Ascending aorta (tissue), 2 donors: ENCODE measurements at regions not wholly inside any gene's neighbourhood (a gene's known extent, or its start where the extent isn't known, plus 50 kb on each side); places are given as distances from the start of the nearest gene placed in this dataset.

Experiments
- DNase-seq, 2 donors: peaks; one replicate each; pipeline ENCODE4 v3.0.0-alpha.2; 2019; ENCODE audit warnings: low spot score in 2 of 2
- H3K27ac ChIP-seq, 2 donors: fragments of 200-600 bp; sonication (generic); one replicate each; pipeline ENCODE4 v1.5.1; 2016 to 2017; ENCODE audit warnings: mild to moderate bottlenecking in 1 of 2
- H3K27me3 ChIP-seq: fragments of 200-600 bp; sonication (generic); one replicate; pipeline ENCODE4 v1.5.1; 2017
- H3K36me3 ChIP-seq, 2 donors: fragments of 200-600 bp; sonication (generic); one replicate each; pipeline ENCODE4 v1.5.1; 2016
- H3K4me1 ChIP-seq, 2 donors: fragments of 200-600 bp; sonication (generic); one replicate each; pipeline ENCODE4 v1.5.1; 2016 to 2017; ENCODE audit warnings: mild to moderate bottlenecking in 1 of 2
- H3K4me3 ChIP-seq, 2 donors: fragments of 200-600 bp; sonication (generic); one replicate each; pipeline ENCODE4 v1.5.1; 2016 to 2017; ENCODE audit warnings: mild to moderate bottlenecking in 1 of 2
- H3K9me3 ChIP-seq, 2 donors: fragments of 200-600 bp; sonication (generic); one replicate each; pipeline ENCODE4 v1.5.1; 2016
- CTCF ChIP-seq, 3 experiments: fragments of 200-600 bp in 2 of 3; fragments of 450-650 bp in 1 of 3; sonication (generic) in 2 of 3; IDR thresholded peaks; one replicate each; pipeline ENCODE4 v1.5.1; 2016 to 2019; ENCODE audit warnings: antibody characterized with exemption in 3 of 3, mild to moderate bottlenecking in 1 of 3, moderate library complexity in 1 of 3
- intact Hi-C: fragments of 100-400 bp; cut with DNase I; formaldehyde crosslinking; loops from one replicate; pipeline ENCODE4 v1.15.1; 2023

DNA sequence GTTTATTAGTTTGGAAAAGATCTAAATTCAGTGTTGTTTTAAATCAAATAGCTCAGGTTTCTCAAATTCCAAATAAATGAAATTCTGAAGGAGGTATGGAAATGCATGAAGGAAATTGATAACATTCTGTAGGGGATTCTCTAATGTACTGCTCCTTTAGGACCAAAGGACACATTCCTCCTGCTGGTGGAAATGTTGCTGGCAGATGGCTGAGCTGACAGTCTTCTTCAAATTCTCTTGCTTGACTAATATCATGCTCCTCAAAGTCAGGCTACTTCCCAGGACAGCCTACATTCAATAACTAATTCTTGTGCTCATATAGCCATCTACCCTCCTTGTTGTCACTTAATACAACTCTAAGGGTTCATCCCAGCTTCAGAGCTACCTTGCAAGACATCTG is 1118.5 kb downstream of the PCDH9 start:
- Histone ChIP-seq H3K36me3 (no peaks in the 10 kb centered on the region), H3K9me3 (no peaks in the 10 kb centered on the region), H3K4me3 (no peak overlapping the region), H3K4me1 (no peaks in the 10 kb centered on the region), H3K27me3 (no peaks in the 10 kb centered on the region), H3K27ac (no peak overlapping the region)
- no peak for TF ChIP-seq CTCF (IDR thresholded peaks at IDR 0.05)
- no peak for DNase-seq
- intact Hi-C loops: no loop called here

DNA sequence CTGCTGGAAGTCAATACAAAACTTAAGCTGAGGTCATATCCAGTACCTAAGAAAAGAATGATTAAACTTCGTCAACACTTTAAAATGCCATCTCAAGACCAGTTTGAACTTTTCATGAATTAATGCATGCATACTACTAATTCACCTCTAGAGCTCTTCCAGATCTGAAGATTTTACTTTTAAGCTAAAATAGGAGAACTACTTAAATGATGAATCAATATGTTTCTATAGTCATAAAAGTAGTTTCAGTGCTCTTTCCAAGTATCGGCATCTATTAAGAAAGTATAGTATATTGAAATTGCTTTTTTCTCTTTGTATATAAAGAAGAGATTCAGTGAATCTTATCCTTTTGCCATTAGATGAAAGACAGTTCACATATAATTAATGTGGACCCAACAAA is 1123.9 kb downstream of the PCDH9 start:
- H3K36me3 ChIP-seq: no peaks in the 10 kb centered on the region
- no peak for TF ChIP-seq CTCF (IDR thresholded peaks at IDR 0.05)
- intact Hi-C loops: no loop called here
- H3K9me3 ChIP-seq: no peaks in the 10 kb centered on the region
- no peaks in the 10 kb centered on the region for H3K4me1 ChIP-seq
- H3K27ac ChIP-seq: no peak overlapping the region
- no peak for DNase-seq
- no peaks in the 10 kb centered on the region for H3K27me3 ChIP-seq
- no peak overlapping the region for H3K4me3 ChIP-seq

DNA sequence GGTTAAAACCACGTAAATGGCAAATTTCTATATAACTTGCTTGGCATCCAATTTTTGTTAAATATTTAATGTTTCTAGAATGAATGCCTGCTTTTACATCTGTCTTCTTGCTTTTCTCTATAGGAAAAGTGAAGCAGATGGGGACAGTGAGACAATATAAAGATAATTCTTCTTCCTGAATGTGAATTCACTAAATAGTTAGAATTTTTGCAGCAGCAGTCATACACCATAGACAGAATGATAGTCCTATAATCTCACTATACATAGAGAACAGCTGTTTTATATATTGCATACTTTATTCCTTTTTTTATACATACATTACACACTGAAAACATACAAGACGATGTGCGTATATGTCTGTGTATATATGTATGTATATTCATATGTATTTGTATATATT is 1127.3 kb downstream of the PCDH9 start:
- H3K36me3 ChIP-seq: no peaks in the 10 kb centered on the region
- H3K4me1 ChIP-seq: no peaks in the 10 kb centered on the region
- no peak overlapping the region for H3K4me3 ChIP-seq
- H3K27ac ChIP-seq: no peak overlapping the region
- no peaks in the 10 kb centered on the region for H3K9me3 ChIP-seq
- H3K27me3 ChIP-seq: no peaks in the 10 kb centered on the region
- intact Hi-C loops: no loop called here
- no peak for TF ChIP-seq CTCF (IDR thresholded peaks at IDR 0.05)
- no peak for DNase-seq

DNA sequence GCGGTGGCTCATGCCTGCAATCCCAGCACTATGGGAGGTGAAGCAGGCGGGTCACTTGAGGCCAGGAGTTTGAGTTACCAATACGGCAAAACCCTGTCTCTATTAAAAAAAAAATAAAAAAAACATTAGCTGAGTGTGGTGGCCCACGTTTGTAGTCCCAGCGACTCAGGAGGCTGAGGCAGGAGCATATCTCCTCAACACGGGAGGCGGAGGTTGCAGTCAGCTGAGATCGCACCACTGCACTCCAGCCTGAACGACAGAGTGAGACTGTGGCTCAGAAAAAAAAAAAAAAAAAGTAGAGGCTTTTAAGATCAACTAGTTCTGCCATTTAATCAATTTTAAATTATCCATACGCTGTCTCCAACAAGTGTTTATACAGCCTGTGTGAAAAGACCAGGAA is 1130.3 kb downstream of the PCDH9 start:
- DNase-seq: no peak
- intact Hi-C loops: no loop called here
- Histone ChIP-seq H3K4me3 (no peak overlapping the region), H3K4me1 (no peaks in the 10 kb centered on the region), H3K27me3 (no peaks in the 10 kb centered on the region), H3K36me3 (no peaks in the 10 kb centered on the region), H3K9me3 (peaks cover 0 to 9% of the 10 kb centered on the region in 2 donors), H3K27ac (no peak overlapping the region)
- no peak for TF ChIP-seq CTCF (IDR thresholded peaks at IDR 0.05)

GRCh38 chr13:66098931-66099628 is 1131.1 kb downstream of the PCDH9 start:
- Histone ChIP-seq H3K36me3 (no peaks in the 10 kb centered on the region), H3K27ac (no peak overlapping the region), H3K4me1 (no peaks in the 10 kb centered on the region), H3K4me3 (no peak overlapping the region), H3K27me3 (no peaks in the 10 kb centered on the region), H3K9me3 (peaks cover 0 to 11% of the 10 kb centered on the region in 2 donors)
- no peak for DNase-seq
- intact Hi-C loops: no loop called here
- no peak for TF ChIP-seq CTCF (IDR thresholded peaks at IDR 0.05)

GRCh38 chr13:66089711-66090110 is 1140.4 kb downstream of the PCDH9 start:
- Histone ChIP-seq H3K27ac (no peak overlapping the region), H3K4me3 (no peak overlapping the region), H3K4me1 (no peaks in the 10 kb centered on the region), H3K36me3 (no peaks in the 10 kb centered on the region), H3K9me3 (peaks cover 0 to under 1% of the 10 kb centered on the region in 2 donors), H3K27me3 (no peaks in the 10 kb centered on the region)
- TF ChIP-seq CTCF (IDR thresholded peaks at IDR 0.05): no peak
- DNase-seq: no peak
- intact Hi-C loops: no loop called here
